ENCODE measurements at regions not wholly inside any gene's neighbourhood (a gene's known extent, or its start where the extent isn't known, plus 50 kb on each side); places are given as distances from the start of the nearest gene placed in this dataset.

DNA sequence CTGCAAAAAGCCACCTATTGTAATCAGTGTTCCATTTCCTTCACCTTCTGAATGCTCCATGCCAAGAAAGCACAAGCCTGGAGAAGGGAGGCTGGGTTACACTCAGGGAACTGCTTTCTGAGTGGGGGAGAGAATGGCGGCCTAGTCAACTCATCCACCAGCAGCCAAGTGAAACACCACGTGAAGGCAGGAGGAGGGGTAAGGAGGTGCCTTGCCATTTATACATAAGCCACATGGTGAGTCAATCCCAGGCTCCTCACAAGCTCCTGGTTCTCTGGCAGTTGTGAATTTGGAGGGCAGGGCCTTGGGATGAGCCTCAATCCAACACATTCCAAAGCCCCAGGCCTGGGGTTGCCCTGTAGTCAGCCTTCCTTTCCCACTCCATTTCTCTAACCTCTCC lies 149.4 kb downstream of the CD24 start:
- no peak overlapping the region for H3K18ac ChIP-seq (ENCODE audit: low read length)
- no peak overlapping the region for H2AFZ ChIP-seq (ENCODE audit: low read length)
- no peak for DNase-seq (ENCODE audit: low spot score)
- no peaks in the 10 kb centered on the region for H3K36me3 ChIP-seq (replicated peaks in 1 of 2; ENCODE audit: control insufficient read depth in 2 of 2, insufficient read depth in 2 of 2, low read length in 2 of 2)
- no peak overlapping the region for H2BK15ac ChIP-seq (ENCODE audit: low read length)
- no peak overlapping the region for H3K14ac ChIP-seq (ENCODE audit: low read length)
- H3K4me1 ChIP-seq (ENCODE audit: control insufficient read depth in 2 of 2, insufficient read depth in 1 of 2, low read depth in 1 of 2, low read length in 2 of 2) = no peaks in the 10 kb centered on the region
- no peak overlapping the region for H3K27ac ChIP-seq (replicated peaks; ENCODE audit: low read length)
- H2BK12ac ChIP-seq (ENCODE audit: low read length) = no peak overlapping the region
- no peak overlapping the region for H2AK5ac ChIP-seq (ENCODE audit: low read depth, low read length)
- no peak overlapping the region for H3K4me3 ChIP-seq (ENCODE audit: low read length in 2 of 2)
- no peak overlapping the region for H2BK5ac ChIP-seq (ENCODE audit: low read length)
- no peak overlapping the region for H3K4me2 ChIP-seq (ENCODE audit: insufficient read depth, low read length, poor library complexity, severe bottlenecking)
- no peak overlapping the region for H4K8ac ChIP-seq (ENCODE audit: low read depth, low read length)
- H4K91ac ChIP-seq (ENCODE audit: low read depth, low read length, poor library complexity) = no peak overlapping the region
- H2BK120ac ChIP-seq (ENCODE audit: low read depth, low read length) = no peak overlapping the region
- WGBS, 2 donors (ENCODE audit: extremely low coverage in 2 of 2, insufficient read length in 2 of 2, insufficient replicate concordance in 1 of 2) = no CpG with 5 or more reads among the region's 2 CpGs
- no peaks in the 10 kb centered on the region for H3K79me1 ChIP-seq (ENCODE audit: low read depth, low read length)
- no peaks in the 10 kb centered on the region for H3K9me3 ChIP-seq (replicated peaks in 1 of 2; ENCODE audit: control insufficient read depth in 2 of 2, insufficient read depth in 1 of 2, low read depth in 1 of 2, low read length in 2 of 2)
- H3K27me3 ChIP-seq (ENCODE audit: control insufficient read depth in 3 of 3, insufficient read depth in 3 of 3, low read depth in 1 of 3, low read length in 3 of 3) = no peaks in the 10 kb centered on the region
- H3K23ac ChIP-seq (ENCODE audit: low read depth, low read length, poor library complexity) = no peak overlapping the region
- no peak overlapping the region for H3K4ac ChIP-seq (ENCODE audit: low read length)
- no peak overlapping the region for H3K9ac ChIP-seq (ENCODE audit: low read depth, low read length, poor library complexity)

DNA sequence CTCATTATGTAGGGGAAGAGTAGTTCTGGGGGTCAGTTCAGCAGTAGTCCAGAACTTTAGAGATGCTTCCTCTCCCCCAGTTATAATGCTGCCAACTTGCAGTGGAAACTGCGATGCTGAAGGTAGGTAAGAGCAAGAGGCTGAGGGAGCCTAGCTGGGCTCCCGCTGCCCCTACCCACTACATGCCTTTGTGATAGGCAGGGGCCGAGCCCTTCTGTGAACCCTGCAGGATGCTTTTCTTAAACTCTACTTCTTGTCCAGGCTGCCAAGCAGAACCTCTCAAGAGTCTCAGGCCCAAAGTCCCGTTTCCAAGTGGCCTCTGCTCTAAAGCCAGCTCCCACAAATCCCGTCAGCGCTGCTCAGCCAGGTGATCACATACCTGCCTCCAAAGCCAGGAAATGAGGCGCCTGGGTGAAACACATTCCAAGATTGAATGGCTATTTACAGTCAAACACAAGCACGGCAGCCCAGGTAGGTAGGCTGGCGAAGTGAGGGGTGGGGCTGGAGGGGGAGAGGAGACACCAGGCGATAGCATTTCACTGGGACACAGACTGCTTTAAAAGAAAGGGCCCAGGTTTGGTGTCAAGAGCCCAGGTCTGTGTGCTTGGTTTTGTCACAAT lies 150.7 kb downstream of the CD24 start:
- Histone ChIP-seq H3K4ac (ENCODE audit: low read length) (no peak overlapping the region), H2AK5ac (ENCODE audit: low read depth, low read length) (no peak overlapping the region), H3K14ac (ENCODE audit: low read length) (no peak overlapping the region), H2BK12ac (ENCODE audit: low read length) (no peak overlapping the region), H3K36me3 (replicated peaks in 1 of 2; ENCODE audit: control insufficient read depth in 2 of 2, insufficient read depth in 2 of 2, low read length in 2 of 2) (no peaks in the 10 kb centered on the region), H3K4me2 (ENCODE audit: insufficient read depth, low read length, poor library complexity, severe bottlenecking) (no peak overlapping the region), H3K79me1 (ENCODE audit: low read depth, low read length) (no peaks in the 10 kb centered on the region), H2BK5ac (ENCODE audit: low read length) (no peak overlapping the region), H3K18ac (ENCODE audit: low read length) (no peak overlapping the region), H3K4me1 (ENCODE audit: control insufficient read depth in 2 of 2, insufficient read depth in 1 of 2, low read depth in 1 of 2, low read length in 2 of 2) (no peaks in the 10 kb centered on the region), H2BK15ac (ENCODE audit: low read length) (no peak overlapping the region), H4K8ac (ENCODE audit: low read depth, low read length) (no peak overlapping the region), H4K91ac (ENCODE audit: low read depth, low read length, poor library complexity) (no peak overlapping the region), H3K27ac (replicated peaks; ENCODE audit: low read length) (no peak overlapping the region), H3K4me3 (ENCODE audit: low read length in 2 of 2) (no peak overlapping the region), H3K27me3 (ENCODE audit: control insufficient read depth in 3 of 3, insufficient read depth in 3 of 3, low read depth in 1 of 3, low read length in 3 of 3) (no peaks in the 10 kb centered on the region), H3K23ac (ENCODE audit: low read depth, low read length, poor library complexity) (no peak overlapping the region), H2AFZ (ENCODE audit: low read length) (no peak overlapping the region), H2BK120ac (ENCODE audit: low read depth, low read length) (no peak overlapping the region), H3K9ac (ENCODE audit: low read depth, low read length, poor library complexity) (no peak overlapping the region), H3K9me3 (replicated peaks in 1 of 2; ENCODE audit: control insufficient read depth in 2 of 2, insufficient read depth in 1 of 2, low read depth in 1 of 2, low read length in 2 of 2) (no peaks in the 10 kb centered on the region)
- no peak for DNase-seq (ENCODE audit: low spot score)
- no CpG with 5 or more reads among the region's 10 CpGs for WGBS, 2 donors (ENCODE audit: extremely low coverage in 2 of 2, insufficient read length in 2 of 2, insufficient replicate concordance in 1 of 2)

DNA sequence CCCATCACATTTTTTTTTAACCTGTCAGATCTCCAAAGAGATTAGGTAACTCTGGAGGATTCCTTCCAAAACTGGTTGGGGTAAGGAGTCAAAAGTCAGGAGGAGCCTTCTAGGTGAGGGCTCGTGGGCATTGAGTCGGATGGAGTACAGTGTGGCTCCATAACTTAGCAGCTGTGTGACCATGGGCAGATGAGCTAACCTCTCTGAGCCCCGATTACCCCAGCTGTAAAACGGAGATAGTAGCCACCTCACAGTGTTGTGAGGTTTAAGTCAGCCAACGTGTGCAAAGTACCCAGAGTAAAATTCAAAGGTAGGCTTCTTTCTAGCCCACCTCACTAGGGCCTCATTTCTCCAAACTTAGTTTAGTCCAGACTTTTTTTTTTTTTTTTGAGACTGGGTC lies 151.5 kb downstream of the CD24 start:
- Histone ChIP-seq H2BK120ac (ENCODE audit: low read depth, low read length) (no peak overlapping the region), H3K9me3 (replicated peaks in 1 of 2; ENCODE audit: control insufficient read depth in 2 of 2, insufficient read depth in 1 of 2, low read depth in 1 of 2, low read length in 2 of 2) (no peaks in the 10 kb centered on the region), H4K91ac (ENCODE audit: low read depth, low read length, poor library complexity) (no peak overlapping the region), H3K27me3 (ENCODE audit: control insufficient read depth in 3 of 3, insufficient read depth in 3 of 3, low read depth in 1 of 3, low read length in 3 of 3) (no peaks in the 10 kb centered on the region), H2AK5ac (ENCODE audit: low read depth, low read length) (no peak overlapping the region), H3K27ac (replicated peaks; ENCODE audit: low read length) (no peak overlapping the region), H3K4me1 (ENCODE audit: control insufficient read depth in 2 of 2, insufficient read depth in 1 of 2, low read depth in 1 of 2, low read length in 2 of 2) (no peaks in the 10 kb centered on the region), H3K4me3 (ENCODE audit: low read length in 2 of 2) (no peak overlapping the region), H2BK5ac (ENCODE audit: low read length) (no peak overlapping the region), H3K9ac (ENCODE audit: low read depth, low read length, poor library complexity) (no peak overlapping the region), H3K79me1 (ENCODE audit: low read depth, low read length) (no peaks in the 10 kb centered on the region), H2AFZ (ENCODE audit: low read length) (no peak overlapping the region), H3K36me3 (replicated peaks in 1 of 2; ENCODE audit: control insufficient read depth in 2 of 2, insufficient read depth in 2 of 2, low read length in 2 of 2) (no peaks in the 10 kb centered on the region), H3K4me2 (ENCODE audit: insufficient read depth, low read length, poor library complexity, severe bottlenecking) (no peak overlapping the region), H2BK15ac (ENCODE audit: low read length) (no peak overlapping the region), H3K18ac (ENCODE audit: low read length) (no peak overlapping the region), H2BK12ac (ENCODE audit: low read length) (no peak overlapping the region), H3K14ac (ENCODE audit: low read length) (no peak overlapping the region), H3K4ac (ENCODE audit: low read length) (no peak overlapping the region), H4K8ac (ENCODE audit: low read depth, low read length) (no peak overlapping the region), H3K23ac (ENCODE audit: low read depth, low read length, poor library complexity) (no peak overlapping the region)
- DNase-seq (ENCODE audit: low spot score) = no peak
- no CpG with 5 or more reads among the region's 5 CpGs for WGBS, 2 donors (ENCODE audit: extremely low coverage in 2 of 2, insufficient read length in 2 of 2, insufficient replicate concordance in 1 of 2)

DNA sequence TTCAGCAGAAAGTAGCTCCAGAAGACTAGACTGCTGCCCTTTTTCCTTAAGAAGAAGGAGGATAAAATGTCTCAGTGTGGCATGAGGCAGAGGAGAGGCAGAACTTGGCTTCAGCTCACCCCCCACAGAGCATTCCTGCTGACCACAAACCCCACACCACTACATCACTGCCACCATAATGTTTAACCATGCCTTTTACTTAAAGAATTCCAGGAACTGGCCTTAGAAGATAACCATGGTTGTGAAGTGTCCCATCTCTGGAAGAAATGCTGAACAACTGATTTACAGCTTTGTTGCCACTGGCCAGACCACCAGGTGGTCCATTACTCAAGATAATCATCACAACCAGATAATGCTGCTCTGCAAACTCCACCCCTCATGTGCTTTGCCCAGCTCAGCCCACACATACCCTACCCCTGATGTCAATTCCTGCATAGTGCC lies 154.1 kb downstream of the CD24 start:
- no peak overlapping the region for H2BK120ac ChIP-seq (ENCODE audit: low read depth, low read length)
- no peak overlapping the region for H3K4me2 ChIP-seq (ENCODE audit: insufficient read depth, low read length, poor library complexity, severe bottlenecking)
- no peaks in the 10 kb centered on the region for H3K36me3 ChIP-seq (replicated peaks in 1 of 2; ENCODE audit: control insufficient read depth in 2 of 2, insufficient read depth in 2 of 2, low read length in 2 of 2)
- H3K79me1 ChIP-seq (ENCODE audit: low read depth, low read length) = no peaks in the 10 kb centered on the region
- H2AFZ ChIP-seq (ENCODE audit: low read length) = no peak overlapping the region
- no peak overlapping the region for H2BK15ac ChIP-seq (ENCODE audit: low read length)
- H3K4me3 ChIP-seq (ENCODE audit: low read length in 2 of 2) = no peak overlapping the region
- DNase-seq (ENCODE audit: low spot score) = no peak
- H3K9ac ChIP-seq (ENCODE audit: low read depth, low read length, poor library complexity) = no peak overlapping the region
- no peaks in the 10 kb centered on the region for H3K4me1 ChIP-seq (ENCODE audit: control insufficient read depth in 2 of 2, insufficient read depth in 1 of 2, low read depth in 1 of 2, low read length in 2 of 2)
- H4K91ac ChIP-seq (ENCODE audit: low read depth, low read length, poor library complexity) = no peak overlapping the region
- H2BK5ac ChIP-seq (ENCODE audit: low read length) = no peak overlapping the region
- H3K27me3 ChIP-seq (ENCODE audit: control insufficient read depth in 3 of 3, insufficient read depth in 3 of 3, low read depth in 1 of 3, low read length in 3 of 3) = no peaks in the 10 kb centered on the region
- no peak overlapping the region for H3K27ac ChIP-seq (replicated peaks; ENCODE audit: low read length)
- no peak overlapping the region for H2BK12ac ChIP-seq (ENCODE audit: low read length)
- H3K4ac ChIP-seq (ENCODE audit: low read length) = no peak overlapping the region
- no peak overlapping the region for H3K23ac ChIP-seq (ENCODE audit: low read depth, low read length, poor library complexity)
- H3K14ac ChIP-seq (ENCODE audit: low read length) = no peak overlapping the region
- H2AK5ac ChIP-seq (ENCODE audit: low read depth, low read length) = no peak overlapping the region
- H4K8ac ChIP-seq (ENCODE audit: low read depth, low read length) = no peak overlapping the region
- no peak overlapping the region for H3K18ac ChIP-seq (ENCODE audit: low read length)
- no peaks in the 10 kb centered on the region for H3K9me3 ChIP-seq (replicated peaks in 1 of 2; ENCODE audit: control insufficient read depth in 2 of 2, insufficient read depth in 1 of 2, low read depth in 1 of 2, low read length in 2 of 2)

All from neuronal stem cell (in vitro differentiated cells).